A673 (cell line): ENCODE measurements at regions not wholly inside any gene's neighbourhood (a gene's known extent, or its start where the extent isn't known, plus 50 kb on each side); places are given as distances from the start of the nearest gene placed in this dataset.

Experiments
- EZH2 ChIP-seq: fragments of 200-600 bp; sonication (generic); IDR thresholded peaks from 2 replicates; pipeline ENCODE4 v1.6.1; 2017; ENCODE audit warnings: borderline replicate concordance, low read depth, mild to moderate bottlenecking, mixed read lengths, antibody characterized with exemption, low read length; ENCODE audit not compliant: poor library complexity, severe bottlenecking
- TF ChIP-seq, protein P1 (sequence below): fragments of 300-800, 200-600 bp; sonication (generic); conservative IDR thresholded peaks from 2 replicates; pipeline ENCODE4 v1.5.1; 2017; ENCODE audit warnings: low read depth, mild to moderate bottlenecking, antibody characterized with exemption, low read length, moderate library complexity, mixed read lengths

- TF ChIP-seq EZH2 = no peak
- TF ChIP-seq, protein P1, sequence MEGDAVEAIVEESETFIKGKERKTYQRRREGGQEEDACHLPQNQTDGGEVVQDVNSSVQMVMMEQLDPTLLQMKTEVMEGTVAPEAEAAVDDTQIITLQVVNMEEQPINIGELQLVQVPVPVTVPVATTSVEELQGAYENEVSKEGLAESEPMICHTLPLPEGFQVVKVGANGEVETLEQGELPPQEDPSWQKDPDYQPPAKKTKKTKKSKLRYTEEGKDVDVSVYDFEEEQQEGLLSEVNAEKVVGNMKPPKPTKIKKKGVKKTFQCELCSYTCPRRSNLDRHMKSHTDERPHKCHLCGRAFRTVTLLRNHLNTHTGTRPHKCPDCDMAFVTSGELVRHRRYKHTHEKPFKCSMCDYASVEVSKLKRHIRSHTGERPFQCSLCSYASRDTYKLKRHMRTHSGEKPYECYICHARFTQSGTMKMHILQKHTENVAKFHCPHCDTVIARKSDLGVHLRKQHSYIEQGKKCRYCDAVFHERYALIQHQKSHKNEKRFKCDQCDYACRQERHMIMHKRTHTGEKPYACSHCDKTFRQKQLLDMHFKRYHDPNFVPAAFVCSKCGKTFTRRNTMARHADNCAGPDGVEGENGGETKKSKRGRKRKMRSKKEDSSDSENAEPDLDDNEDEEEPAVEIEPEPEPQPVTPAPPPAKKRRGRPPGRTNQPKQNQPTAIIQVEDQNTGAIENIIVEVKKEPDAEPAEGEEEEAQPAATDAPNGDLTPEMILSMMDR = no peak
Observed at GRCh38 chr11:80466570-80466969, 1025.7 kb upstream of the TENM4 start.
